Frontal cortex (tissue), 3 donors: ENCODE measurements at regions not wholly inside any gene's neighbourhood (a gene's known extent, or its start where the extent isn't known, plus 50 kb on each side); places are given as distances from the start of the nearest gene placed in this dataset.
A peak's percentile ranks its signal among the peaks of the same experiment; 100 is the strongest.

Experiments
- DNase-seq, 2 donors: peaks; one replicate each; pipeline ENCODE4 v3.0.0; 2012; ENCODE audit warnings: low spot score in 2 of 2
- FAIRE-seq: peaks from 2 replicates; lab custom pipeline; 2012; peaks lifted over from hg19 to GRCh38; lab: Jason Lieb, UNC
- donor health status: control.
- donor health status: control.
- donor health status: control.

DNA sequence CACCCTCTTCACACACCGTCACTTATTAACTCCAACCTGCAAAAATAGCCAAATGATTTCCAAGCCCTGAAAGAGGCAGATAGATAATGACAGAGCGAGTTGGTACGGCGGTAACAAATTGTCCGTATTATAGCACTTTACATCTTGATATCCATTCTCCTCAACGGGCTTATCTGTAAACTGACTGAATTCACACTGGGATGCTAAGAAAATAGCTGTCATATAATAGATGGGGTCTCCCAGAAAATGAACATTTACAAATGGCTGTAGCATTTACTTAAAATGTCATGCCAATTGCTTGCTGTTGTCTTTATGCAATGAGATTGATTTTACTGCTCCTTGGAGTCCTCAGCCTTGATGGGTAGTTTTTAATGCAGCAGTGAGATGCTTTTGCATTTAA, 225.8 kb upstream of the SDK2 start:
- FAIRE-seq (no peak), DNase-seq (no peak)

DNA sequence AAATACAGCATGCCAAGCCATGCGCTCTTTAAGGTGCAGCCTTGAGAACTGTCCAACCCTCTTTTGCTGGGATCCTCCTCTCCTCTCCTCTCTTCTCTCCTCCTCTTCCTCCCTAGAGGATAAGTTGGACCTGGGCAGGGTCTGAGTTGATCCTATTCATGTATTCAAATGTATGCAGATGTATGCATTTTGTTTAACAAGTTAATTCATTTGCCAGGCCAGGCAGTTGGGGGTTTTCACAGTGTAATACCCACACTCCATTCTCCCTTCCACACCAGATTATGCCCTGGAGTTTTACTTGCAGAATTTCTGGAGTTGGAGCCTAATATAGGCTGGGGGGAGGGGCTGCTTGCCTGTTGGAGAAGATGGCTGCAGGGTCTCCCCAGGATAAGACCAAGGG, 226.2 kb upstream of the SDK2 start:
- DNase-seq (no peak), FAIRE-seq (no peak)

GRCh38 chr17:73872816-73873215, 228.6 kb upstream of the SDK2 start:
- FAIRE-seq (no peak), DNase-seq (no peak)

- DNase-seq (no peak), FAIRE-seq (no peak)
Observed at GRCh38 chr17:73874008-73874720, 229.9 kb upstream of the SDK2 start.

- FAIRE-seq: no peak
- DNase-seq: no peak
Observed at GRCh38 chr17:73875346-73875745, 231.1 kb upstream of the SDK2 start.

DNA sequence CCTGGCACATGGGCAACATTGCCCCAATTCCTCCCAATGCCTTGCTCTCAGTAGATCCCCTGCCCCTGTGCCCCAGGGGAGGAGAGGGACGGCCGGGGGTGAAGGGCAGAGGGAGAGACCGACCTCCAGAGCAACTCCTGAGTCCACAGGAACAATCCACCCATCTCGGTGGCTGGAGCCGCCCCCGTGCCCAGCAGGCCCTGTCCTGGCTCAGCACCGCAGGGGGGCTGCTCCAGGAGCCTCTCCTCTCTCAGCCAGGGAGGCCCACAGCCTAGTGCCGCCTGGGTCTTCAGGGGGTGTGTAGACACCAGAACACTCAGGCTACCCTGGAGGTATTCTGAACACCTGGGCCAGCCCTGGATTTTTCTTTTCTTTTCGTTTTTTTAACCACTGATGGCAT, 233.7 kb upstream of the SDK2 start:
- DNase-seq (no peak), FAIRE-seq (no peak)

DNA sequence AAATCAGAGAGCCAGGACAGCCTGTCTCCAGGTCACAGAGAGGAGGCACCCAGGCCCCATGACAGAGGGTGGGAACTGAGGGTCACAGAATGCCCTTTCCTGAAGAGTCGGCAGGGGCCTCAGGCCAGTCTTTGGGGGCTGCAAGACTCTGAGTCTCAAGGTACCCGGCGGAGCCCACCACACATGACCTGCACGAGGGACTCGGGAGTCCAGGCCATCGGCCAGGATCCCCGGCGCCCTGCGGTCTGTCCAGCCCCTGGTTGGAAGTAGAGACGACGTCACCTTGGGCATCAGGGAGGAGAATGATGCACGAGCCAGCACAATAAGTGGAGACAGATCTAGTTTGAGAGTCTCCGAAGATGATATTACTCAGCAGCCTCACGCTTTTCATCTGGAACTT, 234.7 kb upstream of the SDK2 start:
- DNase-seq: no peak

GRCh38 chr17:73879987-73880386, 235.7 kb upstream of the SDK2 start:
- no peak for DNase-seq
- FAIRE-seq: no peak

More for the DNA sequence above, 234.7 kb upstream of the SDK2 start:
- no peak for FAIRE-seq

- no peak for FAIRE-seq
Observed at GRCh38 chr17:73882590-73882989, 238.3 kb upstream of the SDK2 start.

GRCh38 chr17:73883175-73883574, 238.9 kb upstream of the SDK2 start:
- DNase-seq (no peak), FAIRE-seq (no peak)

More at GRCh38 chr17:73882590-73882989, 238.3 kb upstream of the SDK2 start:
- no peak for DNase-seq

GRCh38 chr17:73887739-73888138, 243.5 kb upstream of the SDK2 start:
- no peak for FAIRE-seq
- DNase-seq: no peak

GRCh38 chr17:73888862-73889261, 244.6 kb upstream of the SDK2 start:
- DNase-seq (no peak), FAIRE-seq (no peak)

- DNase-seq (no peak), FAIRE-seq (no peak)
Observed at GRCh38 chr17:73889439-73889838, 245.2 kb upstream of the SDK2 start.

GRCh38 chr17:73890831-73891405, 246.7 kb upstream of the SDK2 start:
- DNase-seq: no peak
- FAIRE-seq: no peak

DNA sequence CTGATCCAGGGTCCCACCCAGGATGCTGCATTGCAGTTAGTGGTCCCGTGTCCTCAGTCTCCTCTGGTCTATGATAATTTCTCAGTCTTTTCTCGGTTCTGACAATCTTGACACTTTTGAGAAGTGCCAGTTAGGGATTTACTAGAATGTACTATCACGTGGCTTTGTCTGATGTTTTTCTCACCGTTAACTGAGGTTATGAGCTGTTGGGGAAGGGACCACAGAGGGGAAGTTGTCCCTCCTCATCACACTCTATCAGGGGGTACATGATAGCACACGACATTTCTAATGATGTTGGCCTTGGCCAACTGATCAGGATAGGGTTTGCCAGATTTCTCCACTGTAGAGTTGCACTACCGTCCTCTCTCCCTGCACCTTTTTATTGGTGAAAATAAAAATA, 250.9 kb upstream of the SDK2 start:
- no peak for DNase-seq

DNA sequence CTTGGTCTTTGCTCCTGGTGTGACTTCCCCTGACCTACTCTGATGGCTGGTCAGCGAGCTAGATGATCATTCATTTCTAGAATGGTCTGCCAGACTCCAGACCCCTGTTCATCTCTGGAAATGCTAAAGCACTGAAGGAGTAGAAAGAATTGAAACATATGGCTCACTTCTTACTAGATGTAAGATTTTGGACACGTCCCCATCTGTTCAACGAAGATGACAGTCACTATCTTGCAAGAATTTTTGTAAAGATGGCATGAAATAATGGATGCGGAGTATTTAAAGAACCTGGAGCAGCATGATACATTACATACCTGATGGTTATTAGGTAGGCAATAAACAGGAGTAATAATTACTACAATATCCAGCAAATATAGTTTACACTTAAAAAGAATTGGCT, 252.7 kb upstream of the SDK2 start:
- no peak for DNase-seq
- no peak for FAIRE-seq

More for the DNA sequence above, 250.9 kb upstream of the SDK2 start:
- no peak for FAIRE-seq

DNA sequence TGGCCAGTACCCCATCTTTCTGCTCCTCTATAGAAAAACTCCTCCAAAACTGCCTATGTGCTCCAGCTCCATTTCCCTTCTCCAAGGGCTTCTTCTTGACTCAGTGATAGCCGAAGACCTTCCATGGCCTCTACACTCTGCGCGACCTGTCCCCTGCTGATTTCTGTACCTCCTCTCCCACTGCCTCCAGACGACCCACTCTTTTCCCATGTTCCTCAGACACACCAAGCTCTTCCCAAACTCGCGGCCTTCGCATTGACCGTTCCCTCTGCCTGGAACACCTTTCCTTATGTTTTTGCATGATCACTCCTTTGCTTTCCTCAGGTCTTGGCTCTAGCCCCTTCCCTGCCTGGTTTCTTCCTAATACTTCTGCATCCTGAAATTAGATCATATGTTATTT, 255.6 kb upstream of the SDK2 start:
- no peak for FAIRE-seq

GRCh38 chr17:73900516-73900915, 256.3 kb upstream of the SDK2 start:
- no peak for FAIRE-seq
- no peak for DNase-seq

More for the DNA sequence above, 255.6 kb upstream of the SDK2 start:
- no peak for DNase-seq

DNA sequence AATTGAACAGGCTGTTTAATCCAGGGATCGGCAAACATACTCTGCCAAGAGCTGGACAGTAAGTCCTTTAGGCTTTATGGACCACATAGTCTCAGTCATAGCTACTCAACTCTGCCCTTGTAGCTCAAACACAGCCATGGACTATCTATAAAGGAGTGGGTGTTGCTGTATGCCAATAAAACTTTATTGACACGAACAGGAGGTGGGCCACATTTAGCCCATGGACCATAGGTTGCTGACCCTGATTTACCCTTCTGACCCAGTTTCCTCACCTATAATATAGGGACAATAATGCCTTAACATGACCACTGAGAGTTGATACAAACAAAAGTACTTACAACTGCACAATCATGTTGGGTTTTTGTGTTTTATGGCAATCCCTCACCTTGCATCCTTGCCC, 257.0 kb upstream of the SDK2 start:
- no peak for FAIRE-seq
- no peak for DNase-seq

DNA sequence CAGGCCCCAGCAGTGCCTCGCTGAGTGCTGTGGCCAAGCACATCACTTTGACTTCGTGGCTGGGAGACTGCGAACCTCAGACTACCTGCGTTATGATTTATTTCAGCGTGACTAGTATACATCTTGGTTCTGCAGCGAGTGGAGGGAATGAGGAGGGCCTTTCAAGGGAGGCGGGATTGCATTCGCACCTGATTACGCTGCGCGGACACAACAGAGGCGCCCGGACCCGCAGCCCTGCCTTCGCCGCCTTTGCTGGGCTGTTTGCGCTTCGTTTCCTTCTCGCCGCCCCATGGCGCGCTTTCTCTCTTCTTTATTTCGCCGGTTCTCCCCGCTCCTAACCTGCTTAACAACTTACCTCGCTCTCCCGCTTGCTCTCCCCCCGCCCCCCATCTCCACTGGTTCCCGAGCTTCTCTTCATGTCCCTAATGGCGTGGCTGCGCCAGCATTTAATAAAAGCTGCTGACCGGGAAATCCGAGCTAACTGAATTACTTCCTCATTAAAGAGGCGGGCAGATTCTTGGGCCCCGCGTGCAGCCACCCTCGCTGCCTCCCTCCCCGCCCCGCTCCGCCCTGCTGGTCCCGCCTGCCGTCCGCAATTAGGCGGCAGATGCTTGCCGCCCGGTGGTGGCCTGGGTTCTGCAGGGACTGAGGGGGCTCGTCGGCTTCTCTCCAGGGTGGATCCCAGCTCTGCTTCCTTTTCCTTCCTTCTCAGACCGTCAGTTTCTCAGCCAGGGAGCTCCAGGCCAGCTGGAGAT, 257.6 kb upstream of the SDK2 start:
- peak in 1 of 2 donors; percentile 36 for DNase-seq
- no peak for FAIRE-seq
